GM21447 (cell line): ENCODE measurements at regions not wholly inside any gene's neighbourhood (a gene's known extent, or its start where the extent isn't known, plus 50 kb on each side); places are given as distances from the start of the nearest gene placed in this dataset.
"Not testable (repeated sequence)": the region's sequence is repeated elsewhere in the genome, so short reads cannot be mapped to it uniquely, and the experiment has no call there.

Source experiments
- ATAC-seq: cut with Tn5 transposase; IDR thresholded peaks from one replicate; pipeline ENCODE4 v1.9.1; 2021; ENCODE audit not compliant: unreplicated experiment

- no peak for ATAC-seq
These were observed 270.0 kb downstream of the CYRIA start for GRCh38 chr2:16395601-16396000.

GRCh38 chr2:16394986-16395550 is 270.6 kb downstream of the CYRIA start:
- ATAC-seq = no peak

- ATAC-seq = no peak
These were observed 271.3 kb downstream of the CYRIA start for GRCh38 chr2:16394072-16394985.

- ATAC-seq = no peak
These were observed 272.0 kb downstream of the CYRIA start for GRCh38 chr2:16393500-16394071.

GRCh38 chr2:16392647-16393499 is 272.8 kb downstream of the CYRIA start:
- ATAC-seq = no peak

GRCh38 chr2:16391986-16392385 is 273.6 kb downstream of the CYRIA start:
- ATAC-seq = no peak

- no peak for ATAC-seq
These were observed 275.1 kb downstream of the CYRIA start for GRCh38 chr2:16390561-16390960.

GRCh38 chr2:16389611-16390010 is 276.0 kb downstream of the CYRIA start:
- ATAC-seq = no peak

- ATAC-seq = not testable (repeated sequence)
These were observed 277.3 kb downstream of the CYRIA start for GRCh38 chr2:16388199-16388830.

GRCh38 chr2:16387461-16387984 is 278.1 kb downstream of the CYRIA start:
- ATAC-seq = no peak

- ATAC-seq = no peak
These were observed 279.2 kb downstream of the CYRIA start for GRCh38 chr2:16386431-16386830.

GRCh38 chr2:16386031-16386430 is 279.6 kb downstream of the CYRIA start:
- ATAC-seq = no peak

- no peak for ATAC-seq
These were observed 280.3 kb downstream of the CYRIA start for GRCh38 chr2:16385341-16385740.

GRCh38 chr2:16383411-16383810 is 282.2 kb downstream of the CYRIA start:
- no peak for ATAC-seq

GRCh38 chr2:16382451-16382850 is 283.2 kb downstream of the CYRIA start:
- ATAC-seq = no peak

- no peak for ATAC-seq
These were observed 284.1 kb downstream of the CYRIA start for GRCh38 chr2:16381511-16381910.

GRCh38 chr2:16379901-16380300 is 285.7 kb downstream of the CYRIA start:
- not testable (repeated sequence) for ATAC-seq

GRCh38 chr2:16379061-16379460 is 286.6 kb downstream of the CYRIA start:
- ATAC-seq = not testable (repeated sequence)

- no peak for ATAC-seq
These were observed 287.6 kb downstream of the CYRIA start for GRCh38 chr2:16378031-16378430.

- ATAC-seq = no peak
These were observed 289.7 kb downstream of the CYRIA start for GRCh38 chr2:16375981-16376380.
